Glutamatergic neuron (in vitro differentiated cells): ENCODE measurements at regions not wholly inside any gene's neighbourhood (a gene's known extent, or its start where the extent isn't known, plus 50 kb on each side); places are given as distances from the start of the nearest gene placed in this dataset.

Source experiments
- DNase-seq: peaks from one replicate; pipeline ENCODE4 v3.0.0; 2022
- H3K27ac Mint-ChIP-seq: one replicate; pipeline ENCODE4 v1.8.0; 2020; ENCODE audit warnings: mild to moderate bottlenecking, mixed read lengths, inconsistent platforms; ENCODE audit not compliant: unreplicated experiment
- H3K27me3 Mint-ChIP-seq: one replicate; pipeline ENCODE4 v1.8.0; 2020; ENCODE audit warnings: mild to moderate bottlenecking, moderate library complexity, mixed read lengths, inconsistent platforms; ENCODE audit not compliant: unreplicated experiment
- H3K36me3 Mint-ChIP-seq: one replicate; pipeline ENCODE4 v1.8.0; 2020; ENCODE audit warnings: mild to moderate bottlenecking, mixed read lengths, inconsistent platforms; ENCODE audit not compliant: unreplicated experiment
- H3K4me1 Mint-ChIP-seq: one replicate; pipeline ENCODE4 v1.8.0; 2020; ENCODE audit warnings: mild to moderate bottlenecking, low read depth, mixed read lengths, inconsistent platforms; ENCODE audit not compliant: unreplicated experiment
- H3K4me3 Mint-ChIP-seq: one replicate; pipeline ENCODE4 v1.8.0; 2020; ENCODE audit warnings: mild to moderate bottlenecking, mixed read lengths, inconsistent platforms; ENCODE audit not compliant: unreplicated experiment
- H3K9me3 Mint-ChIP-seq: one replicate; pipeline ENCODE4 v1.8.0; 2020; ENCODE audit warnings: mild to moderate bottlenecking, moderate library complexity, mixed read lengths, inconsistent platforms; ENCODE audit not compliant: unreplicated experiment
- CTCF ChIP-seq: fragments of 200-600 bp; sonication (generic); IDR thresholded peaks from one replicate; pipeline ENCODE4 v1.5.0; 2021; ENCODE audit not compliant: partially characterized antibody, unreplicated experiment

GRCh38 chr14:62592877-62593276 is 452.4 kb downstream of the KCNH5 start:
- Mint-ChIP-seq H3K27ac (no peak overlapping the region), H3K9me3 (peaks cover 1% of the 10 kb centered on the region), H3K36me3 (no peaks in the 10 kb centered on the region), H3K4me1 (no peaks in the 10 kb centered on the region), H3K27me3 (no peaks in the 10 kb centered on the region), H3K4me3 (no peak overlapping the region)
- no peak for TF ChIP-seq CTCF
- no peak for DNase-seq

- H3K4me1 Mint-ChIP-seq, result no peaks in the 10 kb centered on the region
- H3K4me3 Mint-ChIP-seq, result no peak overlapping the region
- H3K27me3 Mint-ChIP-seq, result peaks cover 2% of the 10 kb centered on the region
- no peak overlapping the region for H3K27ac Mint-ChIP-seq
- peaks cover 1% of the 10 kb centered on the region for H3K9me3 Mint-ChIP-seq
- peaks cover 5% of the 10 kb centered on the region for H3K36me3 Mint-ChIP-seq
- no peak for DNase-seq
- no peak for TF ChIP-seq CTCF
Measured at GRCh38 chr14:62597143-62597542, 448.1 kb downstream of the KCNH5 start.

GRCh38 chr14:62599616-62600385 is 445.5 kb downstream of the KCNH5 start:
- Mint-ChIP-seq H3K4me3 (no peak overlapping the region), H3K27ac (no peak overlapping the region), H3K36me3 (peaks cover 5% of the 10 kb centered on the region), H3K27me3 (peaks cover 2% of the 10 kb centered on the region), H3K4me1 (no peaks in the 10 kb centered on the region), H3K9me3 (peaks cover 1% of the 10 kb centered on the region)
- no peak for TF ChIP-seq CTCF
- no peak for DNase-seq

GRCh38 chr14:62602712-62603111 is 442.5 kb downstream of the KCNH5 start:
- no peak for TF ChIP-seq CTCF
- Mint-ChIP-seq H3K4me3 (no peak overlapping the region), H3K27ac (no peak overlapping the region), H3K4me1 (no peaks in the 10 kb centered on the region), H3K9me3 (no peaks in the 10 kb centered on the region), H3K27me3 (peaks cover 2% of the 10 kb centered on the region), H3K36me3 (peaks cover 5% of the 10 kb centered on the region)
- DNase-seq, result no peak

- no peaks in the 10 kb centered on the region for H3K4me1 Mint-ChIP-seq
- no peak overlapping the region for H3K27ac Mint-ChIP-seq
- peaks cover 5% of the 10 kb centered on the region for H3K36me3 Mint-ChIP-seq
- no peak for TF ChIP-seq CTCF
- H3K27me3 Mint-ChIP-seq, result peaks cover 2% of the 10 kb centered on the region
- no peak overlapping the region for H3K4me3 Mint-ChIP-seq
- no peak for DNase-seq
- no peaks in the 10 kb centered on the region for H3K9me3 Mint-ChIP-seq
Measured at GRCh38 chr14:62604524-62604923, 440.7 kb downstream of the KCNH5 start.
